CD14-positive monocyte (primary cell): ENCODE measurements at regions not wholly inside any gene's neighbourhood (a gene's known extent, or its start where the extent isn't known, plus 50 kb on each side); places are given as distances from the start of the nearest gene placed in this dataset.

Experiments used
- DNase-seq, 3 donors: peaks; one replicate each; pipeline ENCODE4 v3.0.0-alpha.2; 2011 to 2022
- H2AFZ ChIP-seq: 2 replicates; pipeline ENCODE4 v1.6.0; 2012; ENCODE audit warnings: mild to moderate bottlenecking, low read depth, low read length, inconsistent platforms; ENCODE audit not compliant: insufficient read depth, poor library complexity, severe bottlenecking
- H3K27ac ChIP-seq, 2 donors: 1 replicate in 1 of 2; 2 replicates in 1 of 2; pipeline ENCODE4 v1.5.1; 2012 to 2013; ENCODE audit warnings: low read length in 2 of 2, control low read depth in 1 of 2, inconsistent platforms in 1 of 2, low read depth in 1 of 2, mild to moderate bottlenecking in 1 of 2
- H3K27me3 ChIP-seq, 2 donors: one replicate each; pipeline versions ENCODE4 v1.6.0 to v1.6.1; 2011 to 2013; ENCODE audit warnings: low read length in 2 of 2; ENCODE audit not compliant: control insufficient read depth in 2 of 2, insufficient read depth in 2 of 2
- H3K36me3 ChIP-seq, 2 donors: replicated peaks in 1 of 2; 1 replicate in 1 of 2; 2 replicates in 1 of 2; pipeline versions ENCODE4 v1.5.1 to v1.6.1; 2012 to 2013; ENCODE audit warnings: low read length in 2 of 2, control low read depth in 1 of 2, inconsistent platforms in 1 of 2, mild to moderate bottlenecking in 1 of 2; ENCODE audit not compliant: insufficient read depth in 2 of 2, control insufficient read depth in 1 of 2
- H3K4me1 ChIP-seq, 2 donors: 1 replicate in 1 of 2; 2 replicates in 1 of 2; pipeline versions ENCODE4 v1.5.1 to v1.6.1; 2012 to 2013; ENCODE audit warnings: low read length in 2 of 2, control low read depth in 1 of 2, inconsistent platforms in 1 of 2, mild to moderate bottlenecking in 1 of 2, moderate library complexity in 1 of 2; ENCODE audit not compliant: insufficient read depth in 2 of 2, control insufficient read depth in 1 of 2
- H3K4me2 ChIP-seq: replicated peaks from 2 replicates; pipeline ENCODE3; 2012; ENCODE audit warnings: low read length, moderate library complexity, mild to moderate bottlenecking; ENCODE audit not compliant: poor library complexity, severe bottlenecking; ENCODE audit errors: extremely low read depth
- H3K4me3 ChIP-seq, 3 experiments: fragments of 200-600 bp in 1 of 3; sonication (generic) in 1 of 3; replicated peaks in 1 of 3; 1 replicate in 2 of 3; 2 replicates in 1 of 3; pipeline ENCODE4 v1.5.1; 2011 to 2013; ENCODE audit warnings: low read length in 3 of 3, mild to moderate bottlenecking in 3 of 3, control low read depth in 2 of 3, low read depth in 2 of 3, inconsistent platforms in 1 of 3, moderate library complexity in 1 of 3
- H3K79me2 ChIP-seq: 2 replicates; pipeline ENCODE4 v1.6.0; 2012; ENCODE audit warnings: mild to moderate bottlenecking, control low read depth, inconsistent platforms, low read length, moderate library complexity; ENCODE audit not compliant: insufficient read depth
- H3K9ac ChIP-seq: 2 replicates; pipeline ENCODE4 v1.6.0; 2017; ENCODE audit warnings: low read length, mild to moderate bottlenecking; ENCODE audit not compliant: insufficient read depth, poor library complexity, severe bottlenecking
- H3K9me3 ChIP-seq, 2 donors: replicated peaks in 1 of 2; 1 replicate in 1 of 2; 2 replicates in 1 of 2; pipeline versions ENCODE4 v1.5.1 to v1.6.1; 2012 to 2013; ENCODE audit warnings: low read length in 2 of 2, control low read depth in 1 of 2; ENCODE audit not compliant: control insufficient read depth in 1 of 2, insufficient read depth in 1 of 2
- H4K20me1 ChIP-seq: 2 replicates; pipeline ENCODE4 v1.6.0; 2012; ENCODE audit warnings: mild to moderate bottlenecking, low read length, control low read depth, moderate library complexity; ENCODE audit not compliant: insufficient read depth
- H3K27ac Mint-ChIP-seq, 7 donors: one replicate each; pipeline ENCODE4 v1.8.0; 2020; ENCODE audit warnings: mild to moderate bottlenecking in 7 of 7, mixed read lengths in 7 of 7, moderate library complexity in 6 of 7, inconsistent platforms in 2 of 7
- H3K27me3 Mint-ChIP-seq, 3 donors: one replicate each; pipeline ENCODE4 v1.8.0; 2021 to 2022; ENCODE audit warnings: low read depth in 3 of 3, mild to moderate bottlenecking in 3 of 3, mixed read lengths in 3 of 3, moderate library complexity in 3 of 3, inconsistent platforms in 1 of 3
- H3K36me3 Mint-ChIP-seq, 2 donors: one replicate each; pipeline ENCODE4 v1.8.0; 2020; ENCODE audit warnings: mixed read lengths in 2 of 2, inconsistent platforms in 1 of 2, mild to moderate bottlenecking in 1 of 2
- H3K4me1 Mint-ChIP-seq: one replicate; pipeline ENCODE4 v1.8.0; 2020; ENCODE audit warnings: mild to moderate bottlenecking, mixed read lengths
- H3K4me3 Mint-ChIP-seq, 2 donors: one replicate each; pipeline ENCODE4 v1.8.0; 2020; ENCODE audit warnings: mild to moderate bottlenecking in 2 of 2, mixed read lengths in 2 of 2, moderate library complexity in 1 of 2
- H3K9me3 Mint-ChIP-seq, 7 donors: one replicate each; pipeline ENCODE4 v1.8.0; 2020 to 2022; ENCODE audit warnings: mixed read lengths in 7 of 7, mild to moderate bottlenecking in 6 of 7, moderate library complexity in 6 of 7, inconsistent platforms in 2 of 7
- CTCF ChIP-seq: fragments of 200-600 bp; IDR thresholded peaks from one replicate; pipeline ENCODE4 v1.8.0; 2022; ENCODE audit warnings: antibody characterized with exemption, mild to moderate bottlenecking
- WGBS: methylation state at CpG from one replicate; pipeline ENCODE4 v1.1.5; 2013; ENCODE audit warnings: missing lambda C conversion rate; ENCODE audit not compliant: insufficient coverage; 5-methylcytosine and 5-hydroxymethylcytosine counted together
- intact Hi-C, 2 donors: fragments of 100-400 bp; cut with micrococcal nuclease; formaldehyde crosslinking; loops; one replicate each; pipeline versions ENCODE4 v1.15.0 to v1.15.1; 2023

GRCh38 chr4:117324851-117325491, 239.6 kb upstream of the TRAM1L1 start:
- no peaks in the 10 kb centered on the region for H3K27me3 Mint-ChIP-seq
- peaks cover 0 to 3% (median 0%) of the 10 kb centered on the region in 7 donors for H3K9me3 Mint-ChIP-seq
- no peaks in the 10 kb centered on the region for H3K36me3 ChIP-seq
- DNase-seq = no peak
- no peaks in the 10 kb centered on the region for H3K9me3 ChIP-seq
- H3K27ac Mint-ChIP-seq = no peak overlapping the region
- no peak for TF ChIP-seq CTCF
- no CpG with 5 or more reads among the region's 1 CpG for WGBS
- no peak overlapping the region for H3K9ac ChIP-seq
- no peaks in the 10 kb centered on the region for H3K4me1 Mint-ChIP-seq
- no peak overlapping the region for H3K27ac ChIP-seq
- no peaks in the 10 kb centered on the region for H3K27me3 ChIP-seq
- no peaks in the 10 kb centered on the region for H4K20me1 ChIP-seq
- H3K4me2 ChIP-seq = no peak overlapping the region
- intact Hi-C loops = no loop called here
- no peaks in the 10 kb centered on the region for H3K4me1 ChIP-seq
- H3K4me3 ChIP-seq = no peak overlapping the region
- no peak overlapping the region for H3K4me3 Mint-ChIP-seq
- no peak overlapping the region for H2AFZ ChIP-seq
- H3K36me3 Mint-ChIP-seq = no peaks in the 10 kb centered on the region
- H3K79me2 ChIP-seq = no peaks in the 10 kb centered on the region

GRCh38 chr4:117326091-117326490, 240.7 kb upstream of the TRAM1L1 start:
- no peaks in the 10 kb centered on the region for H4K20me1 ChIP-seq
- no peak overlapping the region for H3K4me3 Mint-ChIP-seq
- no peak overlapping the region for H3K27ac ChIP-seq
- H3K4me1 ChIP-seq = no peaks in the 10 kb centered on the region
- no peak overlapping the region for H3K4me2 ChIP-seq
- no peaks in the 10 kb centered on the region for H3K36me3 Mint-ChIP-seq
- H2AFZ ChIP-seq = no peak overlapping the region
- no peaks in the 10 kb centered on the region for H3K36me3 ChIP-seq
- no peak for TF ChIP-seq CTCF
- 75% methylated on average over 1 of the region's 3 CpGs for WGBS
- H3K9me3 ChIP-seq = no peaks in the 10 kb centered on the region
- H3K4me3 ChIP-seq = no peak overlapping the region
- H3K9ac ChIP-seq = no peak overlapping the region
- no peaks in the 10 kb centered on the region for H3K4me1 Mint-ChIP-seq
- no peaks in the 10 kb centered on the region for H3K79me2 ChIP-seq
- H3K9me3 Mint-ChIP-seq = peaks cover 0 to 3% (median 0%) of the 10 kb centered on the region in 7 donors
- no peak for DNase-seq
- no peaks in the 10 kb centered on the region for H3K27me3 Mint-ChIP-seq
- peak overlapping the region in 1 of 7 donors; percentile 22 for H3K27ac Mint-ChIP-seq
- H3K27me3 ChIP-seq = no peaks in the 10 kb centered on the region
- intact Hi-C loops = no loop called here
